Heart left ventricle (tissue), 13 donors: ENCODE measurements at regions not wholly inside any gene's neighbourhood (a gene's known extent, or its start where the extent isn't known, plus 50 kb on each side); places are given as distances from the start of the nearest gene placed in this dataset.

Experiments
- POLR2A ChIP-seq, 2 donors: fragments of 450-650 bp; IDR thresholded peaks; one replicate each; pipeline ENCODE4 v1.6.1; 2017; ENCODE audit warnings: antibody characterized with exemption in 2 of 2, mild to moderate bottlenecking in 2 of 2, moderate library complexity in 2 of 2
- TF ChIP-seq, protein P1 (sequence below), 12 donors: fragments of 200-600 bp; sonication (generic) in 4 of 12; IDR thresholded peaks; one replicate each; pipeline versions ENCODE4 v1.5.0 to v1.8.0; 2018 to 2022; ENCODE audit warnings: antibody characterized with exemption in 12 of 12, mild to moderate bottlenecking in 5 of 12
- donor health status: ischemic (EF 13 %, LVEDD 7.1; RV severe dilation, severe dysfunction).
- donor health status: DM: no; HTN: yes; CAD: no.
- donor health status: DM: no; HTN: no; CAD: no.
- donor health status: ischemic (EF 25% LVEDD 6.9; RV normal size, moderate dysfunction).
- donor health status: ischemic (EF 25% LVEDD 5.7; RV mildly dilated, moderate dysfunction).
- donor health status: ischemic (EF 35%, LVEDD 5.7; RV mildly dilated, moderate dysfunction).
- donor health status: nonischemic (EF 11% LVEDD 7.7; RV severe dilation, severe dysfunction).
- donor health status: DM: yes; HTN: yes; CAD: no.
- donor health status: PGD.
- donor health status: ischemic (EF 29% LVEDD 5.4; RV normal size, mild dysfunction).
- donor health status: nonischemic (EF 23%, LVEDD 6.1; RV moderate dilation, normal function).

DNA sequence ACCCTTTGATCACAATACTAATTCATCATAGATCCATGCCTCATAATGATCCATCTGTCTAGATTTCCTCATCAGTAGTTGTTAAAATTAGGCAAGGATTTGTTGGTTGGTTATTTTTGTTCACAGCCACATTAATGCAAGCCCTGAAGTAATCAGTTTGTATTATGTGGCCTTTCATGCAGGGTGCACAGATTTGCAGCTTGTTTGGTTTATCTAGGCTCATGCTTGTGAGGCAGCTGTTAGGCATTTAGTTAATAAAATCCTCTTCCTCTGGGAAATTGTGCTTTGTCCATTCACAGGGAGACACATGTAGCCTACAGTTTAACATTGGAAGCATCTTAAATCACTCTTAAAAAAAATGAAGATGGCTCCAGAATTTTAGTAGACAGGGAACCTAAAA lies 162.8 kb upstream of the ZNF385D start:
- TF ChIP-seq, protein P1, sequence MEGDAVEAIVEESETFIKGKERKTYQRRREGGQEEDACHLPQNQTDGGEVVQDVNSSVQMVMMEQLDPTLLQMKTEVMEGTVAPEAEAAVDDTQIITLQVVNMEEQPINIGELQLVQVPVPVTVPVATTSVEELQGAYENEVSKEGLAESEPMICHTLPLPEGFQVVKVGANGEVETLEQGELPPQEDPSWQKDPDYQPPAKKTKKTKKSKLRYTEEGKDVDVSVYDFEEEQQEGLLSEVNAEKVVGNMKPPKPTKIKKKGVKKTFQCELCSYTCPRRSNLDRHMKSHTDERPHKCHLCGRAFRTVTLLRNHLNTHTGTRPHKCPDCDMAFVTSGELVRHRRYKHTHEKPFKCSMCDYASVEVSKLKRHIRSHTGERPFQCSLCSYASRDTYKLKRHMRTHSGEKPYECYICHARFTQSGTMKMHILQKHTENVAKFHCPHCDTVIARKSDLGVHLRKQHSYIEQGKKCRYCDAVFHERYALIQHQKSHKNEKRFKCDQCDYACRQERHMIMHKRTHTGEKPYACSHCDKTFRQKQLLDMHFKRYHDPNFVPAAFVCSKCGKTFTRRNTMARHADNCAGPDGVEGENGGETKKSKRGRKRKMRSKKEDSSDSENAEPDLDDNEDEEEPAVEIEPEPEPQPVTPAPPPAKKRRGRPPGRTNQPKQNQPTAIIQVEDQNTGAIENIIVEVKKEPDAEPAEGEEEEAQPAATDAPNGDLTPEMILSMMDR (IDR thresholded peaks at IDR 0.05): no peak
- TF ChIP-seq POLR2A (IDR thresholded peaks at IDR 0.05): no peak
